Heart left ventricle (tissue), 13 donors: ENCODE measurements at regions not wholly inside any gene's neighbourhood (a gene's known extent, or its start where the extent isn't known, plus 50 kb on each side); places are given as distances from the start of the nearest gene placed in this dataset.

ENCODE experiments used
- POLR2A ChIP-seq, 2 donors: fragments of 450-650 bp; IDR thresholded peaks; one replicate each; pipeline ENCODE4 v1.6.1; 2017; ENCODE audit warnings: antibody characterized with exemption in 2 of 2, mild to moderate bottlenecking in 2 of 2, moderate library complexity in 2 of 2
- TF ChIP-seq, protein P1 (sequence below), 12 donors: fragments of 200-600 bp; sonication (generic) in 4 of 12; IDR thresholded peaks; one replicate each; pipeline versions ENCODE4 v1.5.0 to v1.8.0; 2018 to 2022; ENCODE audit warnings: antibody characterized with exemption in 12 of 12, mild to moderate bottlenecking in 5 of 12
- donor health status: ischemic (EF 13 %, LVEDD 7.1; RV severe dilation, severe dysfunction).
- donor health status: DM: no; HTN: yes; CAD: no.
- donor health status: DM: no; HTN: no; CAD: no.
- donor health status: ischemic (EF 25% LVEDD 6.9; RV normal size, moderate dysfunction).
- donor health status: ischemic (EF 25% LVEDD 5.7; RV mildly dilated, moderate dysfunction).
- donor health status: ischemic (EF 35%, LVEDD 5.7; RV mildly dilated, moderate dysfunction).
- donor health status: nonischemic (EF 11% LVEDD 7.7; RV severe dilation, severe dysfunction).
- donor health status: DM: yes; HTN: yes; CAD: no.
- donor health status: PGD.
- donor health status: ischemic (EF 29% LVEDD 5.4; RV normal size, mild dysfunction).
- donor health status: nonischemic (EF 23%, LVEDD 6.1; RV moderate dilation, normal function).

DNA sequence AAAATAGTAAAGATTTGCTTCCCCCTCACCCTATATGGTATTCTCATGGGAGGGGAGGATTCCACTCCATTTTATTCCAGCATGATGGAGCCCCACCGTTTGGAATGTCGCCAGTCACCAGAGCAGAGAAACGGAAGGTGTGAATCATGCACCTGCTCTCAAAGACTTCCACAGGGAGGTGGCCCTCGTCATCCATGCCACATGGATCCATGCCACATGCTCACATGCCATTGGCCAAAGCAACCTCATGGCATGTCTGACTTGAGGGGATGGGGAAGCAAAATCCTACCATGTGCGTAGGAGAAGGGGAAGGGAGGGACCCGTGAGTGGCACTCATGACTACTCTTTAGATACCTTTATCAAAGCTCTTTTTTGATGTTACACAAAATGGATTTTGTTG is 256.0 kb downstream of the SKAP2 start:
- TF ChIP-seq, protein P1, sequence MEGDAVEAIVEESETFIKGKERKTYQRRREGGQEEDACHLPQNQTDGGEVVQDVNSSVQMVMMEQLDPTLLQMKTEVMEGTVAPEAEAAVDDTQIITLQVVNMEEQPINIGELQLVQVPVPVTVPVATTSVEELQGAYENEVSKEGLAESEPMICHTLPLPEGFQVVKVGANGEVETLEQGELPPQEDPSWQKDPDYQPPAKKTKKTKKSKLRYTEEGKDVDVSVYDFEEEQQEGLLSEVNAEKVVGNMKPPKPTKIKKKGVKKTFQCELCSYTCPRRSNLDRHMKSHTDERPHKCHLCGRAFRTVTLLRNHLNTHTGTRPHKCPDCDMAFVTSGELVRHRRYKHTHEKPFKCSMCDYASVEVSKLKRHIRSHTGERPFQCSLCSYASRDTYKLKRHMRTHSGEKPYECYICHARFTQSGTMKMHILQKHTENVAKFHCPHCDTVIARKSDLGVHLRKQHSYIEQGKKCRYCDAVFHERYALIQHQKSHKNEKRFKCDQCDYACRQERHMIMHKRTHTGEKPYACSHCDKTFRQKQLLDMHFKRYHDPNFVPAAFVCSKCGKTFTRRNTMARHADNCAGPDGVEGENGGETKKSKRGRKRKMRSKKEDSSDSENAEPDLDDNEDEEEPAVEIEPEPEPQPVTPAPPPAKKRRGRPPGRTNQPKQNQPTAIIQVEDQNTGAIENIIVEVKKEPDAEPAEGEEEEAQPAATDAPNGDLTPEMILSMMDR (IDR thresholded peaks at IDR 0.05), result no peak
- TF ChIP-seq POLR2A (IDR thresholded peaks at IDR 0.05), result no peak
